HL-60 (cell line): ENCODE measurements at regions not wholly inside any gene's neighbourhood (a gene's known extent, or its start where the extent isn't known, plus 50 kb on each side); places are given as distances from the start of the nearest gene placed in this dataset.

Source experiments
- CTCF ChIP-seq: IDR thresholded peaks from one replicate; pipeline ENCODE4 v1.5.1; 2011; ENCODE audit warnings: low read length, control low read depth, inconsistent platforms; ENCODE audit not compliant: insufficient read depth
- GABPA ChIP-seq: IDR thresholded peaks from 2 replicates; pipeline ENCODE4 v1.6.1; 2012; ENCODE audit warnings: low read depth

DNA sequence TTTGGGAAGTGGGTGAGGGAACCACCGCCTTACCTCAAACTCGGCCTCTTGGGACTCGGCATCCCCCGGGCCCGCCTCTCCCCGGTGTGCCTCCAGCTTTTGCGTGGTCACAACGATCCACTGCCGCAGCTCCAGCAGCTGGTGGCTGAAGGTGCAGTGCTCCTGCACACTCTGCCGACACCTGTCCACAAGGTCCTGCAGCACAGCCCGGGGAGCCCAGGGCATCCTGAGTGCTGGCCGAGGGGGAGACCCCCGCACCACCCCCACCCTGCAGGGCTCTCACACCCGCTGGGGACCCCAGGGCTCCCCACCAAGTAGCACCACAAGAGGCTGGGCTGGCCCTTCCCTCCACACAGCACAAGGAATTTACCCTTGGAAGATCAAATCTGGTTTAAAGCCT is 76.6 kb downstream of the SYNE3 start:
- TF ChIP-seq CTCF: no peak
- no peak for TF ChIP-seq GABPA
